MCF 10A (cell line): ENCODE measurements at regions not wholly inside any gene's neighbourhood (a gene's known extent, or its start where the extent isn't known, plus 50 kb on each side); places are given as distances from the start of the nearest gene placed in this dataset.

Source experiments
- BruUV-seq: library from RNA; stranded (reverse); fragments of 400-500 nt; replicated peaks from 2 replicates; lab custom pipeline; 2021; lab: Mats Ljungman, UMichigan
- CTCF ChIA-PET: fragments of 300-600 bp; sonication (Branson Sonifier 250); formaldehyde crosslinking; extraction: SDS; loops from one replicate; lab custom pipeline; 2021; ENCODE audit warnings: antibody characterized with exemption, inconsistent platforms; lab: Yijun Ruan, JAX
- POLR2A ChIA-PET: fragments of 300-600, 350-650 bp; sonication (Branson Sonifier 250); formaldehyde crosslinking; extraction: SDS; loops from one replicate; lab custom pipeline; 2020; ENCODE audit warnings: antibody characterized with exemption, inconsistent platforms; lab: Yijun Ruan, JAX
- DNase-seq: peaks from one replicate; pipeline ENCODE4 v3.0.0-alpha.2; 2018; ENCODE audit not compliant: unreplicated experiment
- H3K27ac Mint-ChIP-seq: one replicate; pipeline ENCODE4 v1.8.0; 2022; ENCODE audit warnings: mild to moderate bottlenecking, low read depth, mixed read lengths; ENCODE audit not compliant: unreplicated experiment
- H3K27me3 Mint-ChIP-seq: one replicate; pipeline ENCODE4 v1.8.0; 2022; ENCODE audit warnings: mixed read lengths; ENCODE audit not compliant: insufficient read depth, unreplicated experiment
- H3K36me3 Mint-ChIP-seq: one replicate; pipeline ENCODE4 v1.8.0; 2022; ENCODE audit warnings: mild to moderate bottlenecking, moderate library complexity, mixed read lengths; ENCODE audit not compliant: insufficient read depth, unreplicated experiment
- H3K4me1 Mint-ChIP-seq: one replicate; pipeline ENCODE4 v1.8.0; 2022; ENCODE audit warnings: mixed read lengths; ENCODE audit not compliant: insufficient read depth, unreplicated experiment
- H3K4me3 Mint-ChIP-seq: one replicate; pipeline ENCODE4 v1.8.0; 2022; ENCODE audit warnings: mild to moderate bottlenecking, moderate library complexity, mixed read lengths; ENCODE audit not compliant: unreplicated experiment
- H3K9me3 Mint-ChIP-seq: one replicate; pipeline ENCODE4 v1.8.0; 2022; ENCODE audit warnings: mixed read lengths; ENCODE audit not compliant: unreplicated experiment
- intact Hi-C: fragments of 100-400 bp; cut with micrococcal nuclease; formaldehyde crosslinking; loops from 2 replicates; pipeline ENCODE4 v1.14.1; 2022
- TF ChIP-seq, protein P1 (sequence below): fragments of 200-600 bp; IDR thresholded peaks from one replicate; pipeline ENCODE4 v1.8.0; 2022; ENCODE audit warnings: antibody characterized with exemption, mild to moderate bottlenecking; ENCODE audit not compliant: unreplicated experiment

DNA sequence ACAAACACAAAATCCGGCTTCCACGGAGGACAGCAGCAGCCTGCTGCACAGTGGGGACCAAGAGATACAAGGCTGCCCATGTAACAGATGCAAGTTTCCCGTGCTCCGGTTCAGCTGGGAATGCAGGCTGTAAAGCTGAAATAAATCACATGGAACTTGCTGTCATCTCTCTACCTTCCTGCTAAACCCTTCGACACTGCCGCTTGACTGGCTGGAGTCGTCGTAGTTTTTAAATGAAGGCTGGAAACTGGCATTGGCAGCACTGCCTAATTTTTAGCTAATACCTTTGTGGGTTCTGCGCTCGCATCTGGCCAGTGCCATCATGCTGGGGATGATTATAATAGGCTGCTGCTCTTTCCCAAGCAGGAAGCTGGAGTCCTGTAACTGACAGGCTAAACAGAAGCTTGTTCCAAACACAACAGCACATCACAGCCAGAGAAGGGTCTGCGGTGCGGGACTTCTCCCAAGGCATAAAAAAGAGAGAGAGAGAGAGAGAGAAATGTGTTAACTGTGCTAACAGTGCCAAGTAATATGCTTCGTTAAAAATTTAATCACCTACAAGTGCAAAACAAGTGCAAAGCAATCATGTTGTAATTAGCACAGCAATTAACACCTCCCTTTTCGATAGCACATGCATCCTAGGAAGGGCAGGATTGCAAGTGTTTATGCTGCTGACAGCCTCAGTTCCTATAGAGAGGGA, 146.1 kb downstream of the TFAP2A start:
- BruUV-seq: no TSS peak
- H3K9me3 Mint-ChIP-seq: peaks cover 8% of the 10 kb centered on the region
- no peaks in the 10 kb centered on the region for H3K27me3 Mint-ChIP-seq
- H3K4me3 Mint-ChIP-seq: no peak overlapping the region
- DNase-seq: no peak
- H3K27ac Mint-ChIP-seq: no peak overlapping the region
- CTCF ChIA-PET: no interaction called here
- H3K4me1 Mint-ChIP-seq: peaks cover 20% of the 10 kb centered on the region
- TF ChIP-seq, protein P1, sequence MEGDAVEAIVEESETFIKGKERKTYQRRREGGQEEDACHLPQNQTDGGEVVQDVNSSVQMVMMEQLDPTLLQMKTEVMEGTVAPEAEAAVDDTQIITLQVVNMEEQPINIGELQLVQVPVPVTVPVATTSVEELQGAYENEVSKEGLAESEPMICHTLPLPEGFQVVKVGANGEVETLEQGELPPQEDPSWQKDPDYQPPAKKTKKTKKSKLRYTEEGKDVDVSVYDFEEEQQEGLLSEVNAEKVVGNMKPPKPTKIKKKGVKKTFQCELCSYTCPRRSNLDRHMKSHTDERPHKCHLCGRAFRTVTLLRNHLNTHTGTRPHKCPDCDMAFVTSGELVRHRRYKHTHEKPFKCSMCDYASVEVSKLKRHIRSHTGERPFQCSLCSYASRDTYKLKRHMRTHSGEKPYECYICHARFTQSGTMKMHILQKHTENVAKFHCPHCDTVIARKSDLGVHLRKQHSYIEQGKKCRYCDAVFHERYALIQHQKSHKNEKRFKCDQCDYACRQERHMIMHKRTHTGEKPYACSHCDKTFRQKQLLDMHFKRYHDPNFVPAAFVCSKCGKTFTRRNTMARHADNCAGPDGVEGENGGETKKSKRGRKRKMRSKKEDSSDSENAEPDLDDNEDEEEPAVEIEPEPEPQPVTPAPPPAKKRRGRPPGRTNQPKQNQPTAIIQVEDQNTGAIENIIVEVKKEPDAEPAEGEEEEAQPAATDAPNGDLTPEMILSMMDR: no peak
- POLR2A ChIA-PET: interaction anchor here (0.8 kb wide), 1 partner anchor 15 kb away, joined by 3 read pairs; no protein-coding TSS in a partner anchor
- intact Hi-C loops: no loop called here
- H3K36me3 Mint-ChIP-seq: no peaks in the 10 kb centered on the region

DNA sequence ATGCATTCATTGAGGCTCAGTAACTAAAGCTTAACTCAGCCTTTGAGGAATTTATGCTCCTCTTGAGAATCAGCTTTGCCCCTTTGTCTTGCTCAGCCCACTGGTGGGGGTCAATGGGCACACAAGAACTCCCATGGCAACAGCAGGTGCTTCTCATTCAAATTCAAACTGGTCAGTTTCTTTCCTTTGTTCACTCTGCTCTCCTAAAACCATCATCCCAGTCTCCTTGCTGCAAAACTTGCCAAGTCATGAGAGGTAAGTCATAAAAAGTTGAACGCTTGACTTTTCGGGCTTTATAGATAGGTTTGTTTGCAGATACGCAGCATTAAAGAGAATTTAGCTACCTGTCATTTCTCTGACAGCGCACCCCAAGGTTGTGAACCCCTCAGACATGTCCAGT, 146.8 kb downstream of the TFAP2A start:
- H3K4me3 Mint-ChIP-seq: no peak overlapping the region
- CTCF ChIA-PET: interaction anchor here (0.6 kb wide), 1 partner anchor 482 kb away, joined by 3 read pairs; no protein-coding TSS in a partner anchor
- POLR2A ChIA-PET: interaction anchor here (0.8 kb wide), 1 partner anchor 14 kb away, joined by 3 read pairs; no protein-coding TSS in a partner anchor

DNA sequence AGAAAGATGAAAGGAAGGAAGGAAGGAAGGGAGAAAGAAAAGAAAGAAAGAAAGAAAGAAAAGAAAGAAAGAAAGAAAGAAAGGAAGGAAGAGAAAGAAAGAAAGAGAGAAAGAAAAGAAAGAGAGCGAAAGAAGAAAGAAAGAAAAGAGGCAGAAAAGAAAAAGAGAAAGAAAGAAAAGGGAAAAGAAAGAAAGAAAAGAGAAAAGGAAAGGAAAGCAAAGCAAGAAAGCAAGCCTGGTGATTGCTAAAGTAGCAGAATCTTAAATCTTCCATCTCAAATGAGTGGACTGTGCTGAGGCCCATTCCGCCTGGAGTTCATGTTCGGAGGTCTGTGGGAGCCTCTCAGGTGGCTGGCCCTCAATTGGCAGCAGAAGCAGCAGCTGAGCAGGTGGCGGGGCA, 148.4 kb downstream of the TFAP2A start:
- Mint-ChIP-seq H3K27me3 (no peaks in the 10 kb centered on the region), H3K4me3 (no peak overlapping the region), H3K4me1 (peaks cover 5% of the 10 kb centered on the region), H3K27ac (peak overlapping the region; percentile 73), H3K36me3 (no peaks in the 10 kb centered on the region), H3K9me3 (peaks cover 8% of the 10 kb centered on the region)
- TF ChIP-seq, protein P1: no peak
- no TSS peak for BruUV-seq
- intact Hi-C loops: no loop called here
- POLR2A ChIA-PET: interaction anchor here (1.0 to 1.1 kb wide), 2 partner anchors 44 to 620 kb away, joined by 3 read pairs; no protein-coding TSS in a partner anchor
- CTCF ChIA-PET: interaction anchor here (0.5 to 0.7 kb wide), 2 partner anchors 16 to 743 kb away, joined by 3 to 4 read pairs; no protein-coding TSS in a partner anchor
- no peak for DNase-seq

More for the DNA sequence above, 146.8 kb downstream of the TFAP2A start:
- TF ChIP-seq, protein P1: no peak
- peaks cover 8% of the 10 kb centered on the region for H3K9me3 Mint-ChIP-seq
- BruUV-seq: no TSS peak
- peaks cover 20% of the 10 kb centered on the region for H3K4me1 Mint-ChIP-seq
- H3K27me3 Mint-ChIP-seq: no peaks in the 10 kb centered on the region
- DNase-seq: no peak
- intact Hi-C loops: no loop called here
- H3K27ac Mint-ChIP-seq: no peak overlapping the region
- no peaks in the 10 kb centered on the region for H3K36me3 Mint-ChIP-seq

DNA sequence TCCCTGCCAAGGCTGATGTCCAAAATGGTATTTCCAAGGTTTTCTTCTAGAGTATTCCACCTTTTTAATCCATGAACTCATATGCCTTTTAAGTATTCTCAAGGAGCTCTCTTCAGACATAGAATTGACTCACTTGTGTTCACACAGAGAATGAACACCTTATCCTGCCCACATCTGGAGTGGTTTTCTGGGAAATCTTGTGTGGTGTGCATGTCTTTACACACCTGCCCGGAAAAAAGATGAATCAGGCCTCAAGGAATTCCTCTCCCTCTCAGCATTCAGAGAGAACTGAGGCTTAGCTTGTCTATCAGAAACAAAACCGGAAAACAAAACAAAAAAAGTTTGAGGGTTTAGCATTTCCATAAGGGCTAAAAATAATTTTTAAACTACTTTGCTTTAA, 148.8 kb downstream of the TFAP2A start:
- Mint-ChIP-seq H3K27ac (peak overlapping the region; percentile 73), H3K9me3 (peaks cover 8% of the 10 kb centered on the region), H3K36me3 (no peaks in the 10 kb centered on the region), H3K4me1 (peaks cover 5% of the 10 kb centered on the region), H3K27me3 (no peaks in the 10 kb centered on the region), H3K4me3 (no peak overlapping the region)
- TF ChIP-seq, protein P1: no peak
- intact Hi-C loops: no loop called here
- peak; percentile 29 for DNase-seq
- no TSS peak for BruUV-seq
- POLR2A ChIA-PET: interaction anchor here (0.6 to 1.1 kb wide), 3 partner anchors 44 to 1052 kb away, joined by 3 to 4 read pairs (median 3); no protein-coding TSS in a partner anchor
- CTCF ChIA-PET: interaction anchor here (0.5 to 0.7 kb wide), 2 partner anchors 17 to 742 kb away, joined by 3 to 4 read pairs; no protein-coding TSS in a partner anchor
